ENCODE measurements at regions not wholly inside any gene's neighbourhood (a gene's known extent, or its start where the extent isn't known, plus 50 kb on each side); places are given as distances from the start of the nearest gene placed in this dataset.

- TF ChIP-seq POLR2A (IDR thresholded peaks at IDR 0.05) (no peak), CTCF (IDR thresholded peaks at IDR 0.05) (no peak), EP300 (IDR thresholded peaks at IDR 0.05) (no peak), POLR2AphosphoS5 (IDR thresholded peaks at IDR 0.05) (no peak)
Measured at GRCh38 chr15:87728998-87729397, 527.5 kb downstream of the NTRK3 start.
